Nephron progenitor cell (in vitro differentiated cells): ENCODE measurements at regions not wholly inside any gene's neighbourhood (a gene's known extent, or its start where the extent isn't known, plus 50 kb on each side); places are given as distances from the start of the nearest gene placed in this dataset.

ENCODE experiments used
- DNase-seq: peaks from one replicate; pipeline ENCODE4 v3.0.0; 2021
- H3K27ac Mint-ChIP-seq: 2 replicates; pipeline ENCODE4 v1.8.0; 2021; ENCODE audit warnings: mild to moderate bottlenecking, moderate library complexity, mixed read lengths
- H3K27me3 Mint-ChIP-seq: 2 replicates; pipeline ENCODE4 v1.8.0; 2021; ENCODE audit warnings: mild to moderate bottlenecking, low read depth, mixed read lengths; ENCODE audit not compliant: poor library complexity
- H3K36me3 Mint-ChIP-seq: 2 replicates; pipeline ENCODE4 v1.8.0; 2021; ENCODE audit warnings: low read depth, mixed read lengths
- H3K4me1 Mint-ChIP-seq: 2 replicates; pipeline ENCODE4 v1.8.0; 2021; ENCODE audit warnings: mixed read lengths
- H3K4me3 Mint-ChIP-seq: 2 replicates; pipeline ENCODE4 v1.8.0; 2021; ENCODE audit warnings: mild to moderate bottlenecking, moderate library complexity, mixed read lengths
- H3K9me3 Mint-ChIP-seq: 2 replicates; pipeline ENCODE4 v1.8.0; 2021; ENCODE audit warnings: mild to moderate bottlenecking, moderate library complexity, mixed read lengths
- CTCF ChIP-seq: fragments of 200-600 bp; sonication (generic); IDR thresholded peaks from 2 replicates; pipeline ENCODE4 v1.5.0; 2021; ENCODE audit warnings: antibody characterized with exemption

DNA sequence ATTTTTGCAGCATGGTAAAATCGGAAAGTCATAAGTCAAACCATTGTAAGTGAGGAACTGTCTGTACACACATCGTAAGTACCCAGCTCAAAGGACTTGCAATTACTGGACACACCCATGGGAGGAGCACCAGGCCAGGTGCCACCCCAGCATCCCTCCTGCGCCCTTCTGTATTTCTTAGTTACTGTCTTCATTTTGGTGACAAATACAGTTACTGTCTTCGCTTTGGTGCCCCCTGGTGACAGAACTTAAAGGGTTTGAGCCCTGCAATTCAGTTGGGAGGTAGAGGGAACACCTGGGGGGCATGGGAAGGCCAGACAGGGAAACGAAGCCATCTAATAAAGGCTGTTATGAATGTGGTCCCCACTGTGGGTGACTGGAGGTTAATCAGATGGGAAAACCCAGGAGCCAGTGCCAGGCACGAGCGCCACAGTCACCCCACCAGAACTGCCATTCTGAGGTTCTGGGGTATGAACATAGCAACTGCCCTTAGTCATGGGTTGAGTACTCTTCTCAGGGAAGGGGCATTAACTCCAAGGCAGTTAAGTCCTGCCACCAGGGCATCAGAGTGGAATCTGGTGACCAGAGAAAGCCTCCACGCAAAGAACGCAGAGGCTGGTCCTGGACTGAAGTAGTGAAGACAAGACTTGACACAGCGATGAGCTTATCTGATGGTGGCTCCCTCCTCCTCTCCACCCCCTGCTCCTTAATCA lies 612.9 kb downstream of the PTPRU start:
- H3K4me3 Mint-ChIP-seq = no peak overlapping the region
- H3K27me3 Mint-ChIP-seq = peaks cover 15% of the 10 kb centered on the region
- DNase-seq = peak; percentile 36
- no peak overlapping the region for H3K27ac Mint-ChIP-seq
- TF ChIP-seq CTCF = peak; percentile 36
- peaks cover 13% of the 10 kb centered on the region for H3K4me1 Mint-ChIP-seq
- H3K9me3 Mint-ChIP-seq = peaks cover under 1% of the 10 kb centered on the region
- H3K36me3 Mint-ChIP-seq = no peaks in the 10 kb centered on the region

DNA sequence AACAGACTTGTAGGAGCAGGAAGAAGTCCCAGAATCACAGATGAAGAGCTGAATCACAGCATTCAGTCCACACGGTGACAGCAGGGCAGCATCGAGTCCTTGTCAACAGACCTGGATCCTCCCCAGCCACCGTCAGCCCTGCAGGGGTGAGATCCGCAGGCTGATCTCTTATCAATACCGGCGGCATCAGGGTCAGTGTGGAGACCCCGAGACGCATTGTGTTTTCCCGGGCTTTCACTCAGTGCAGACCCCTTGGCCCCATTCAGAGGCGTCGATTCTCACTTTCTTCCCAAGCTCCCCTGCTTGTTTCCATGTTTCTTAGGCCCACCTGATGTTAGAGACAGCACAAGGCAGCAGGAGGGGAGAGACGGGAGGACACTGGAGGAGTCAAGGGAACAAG lies 609.6 kb downstream of the PTPRU start:
- DNase-seq = no peak
- H3K36me3 Mint-ChIP-seq = no peaks in the 10 kb centered on the region
- no peak overlapping the region for H3K27ac Mint-ChIP-seq
- peaks cover 26% of the 10 kb centered on the region for H3K9me3 Mint-ChIP-seq
- no peak for TF ChIP-seq CTCF
- H3K4me3 Mint-ChIP-seq = no peak overlapping the region
- H3K27me3 Mint-ChIP-seq = peaks cover 11% of the 10 kb centered on the region
- peaks cover 9% of the 10 kb centered on the region for H3K4me1 Mint-ChIP-seq

- peaks cover 9% of the 10 kb centered on the region for H3K27me3 Mint-ChIP-seq
- no peaks in the 10 kb centered on the region for H3K36me3 Mint-ChIP-seq
- peaks cover 1% of the 10 kb centered on the region for H3K4me1 Mint-ChIP-seq
- no peak for TF ChIP-seq CTCF
- H3K27ac Mint-ChIP-seq = no peak overlapping the region
- peaks cover 26% of the 10 kb centered on the region for H3K9me3 Mint-ChIP-seq
- DNase-seq = no peak
- H3K4me3 Mint-ChIP-seq = no peak overlapping the region
These were observed 605.8 kb downstream of the PTPRU start for GRCh38 chr1:29842130-29842529.

DNA sequence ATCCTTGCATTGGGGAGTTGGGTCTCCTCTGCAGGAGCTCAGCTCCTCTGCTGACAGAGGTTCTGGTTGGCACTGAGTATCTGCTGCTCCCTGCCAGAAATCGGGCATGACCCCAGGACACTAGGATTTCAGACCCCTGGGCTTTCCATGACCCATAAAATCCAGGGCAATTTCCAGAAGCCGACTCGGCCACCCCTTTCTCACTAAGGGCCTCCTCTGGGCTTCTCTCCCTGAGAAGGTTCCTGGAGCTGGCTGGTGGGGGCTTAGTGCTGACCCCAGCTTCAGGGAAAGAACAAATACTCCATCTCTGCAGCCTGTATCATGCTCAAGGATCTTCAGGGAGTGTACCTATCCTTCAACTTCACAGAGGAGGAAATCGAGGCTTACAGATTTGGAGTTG lies 603.4 kb downstream of the PTPRU start:
- no peaks in the 10 kb centered on the region for H3K36me3 Mint-ChIP-seq
- H3K27me3 Mint-ChIP-seq = peaks cover 7% of the 10 kb centered on the region
- no peak for DNase-seq
- no peak overlapping the region for H3K4me3 Mint-ChIP-seq
- H3K27ac Mint-ChIP-seq = no peak overlapping the region
- peaks cover 26% of the 10 kb centered on the region for H3K9me3 Mint-ChIP-seq
- H3K4me1 Mint-ChIP-seq = peaks cover 21% of the 10 kb centered on the region
- no peak for TF ChIP-seq CTCF

DNA sequence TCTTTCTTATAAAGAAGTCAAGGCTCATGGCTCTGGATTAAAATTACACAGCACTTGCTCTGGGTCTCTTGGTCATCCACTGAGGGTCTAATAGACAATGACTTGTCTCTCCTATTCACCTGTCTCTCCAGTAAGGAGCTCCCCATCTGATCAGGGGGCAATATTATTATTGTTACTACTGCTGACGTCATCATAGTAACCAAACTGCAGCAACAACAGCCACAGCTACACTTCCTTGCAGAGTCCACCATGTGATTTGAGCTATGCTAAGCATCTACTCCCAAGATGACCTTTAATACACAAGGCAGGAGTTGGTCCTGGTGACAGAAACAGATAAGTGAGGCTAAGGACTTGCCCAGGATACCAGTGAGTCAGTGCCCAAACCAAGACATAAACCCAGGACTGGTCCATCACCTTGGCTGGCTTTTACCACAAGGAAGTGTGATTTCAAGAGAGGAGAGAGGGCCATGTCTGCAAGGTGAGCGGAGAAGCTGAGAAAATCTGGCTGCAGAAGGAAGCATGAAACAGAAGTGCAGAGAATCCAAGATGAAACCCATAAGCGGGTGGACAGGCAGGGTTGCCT lies 602.5 kb downstream of the PTPRU start:
- no peaks in the 10 kb centered on the region for H3K36me3 Mint-ChIP-seq
- no peak for DNase-seq
- TF ChIP-seq CTCF = no peak
- H3K27ac Mint-ChIP-seq = no peak overlapping the region
- peaks cover 22% of the 10 kb centered on the region for H3K9me3 Mint-ChIP-seq
- peaks cover 21% of the 10 kb centered on the region for H3K4me1 Mint-ChIP-seq
- peaks cover 7% of the 10 kb centered on the region for H3K27me3 Mint-ChIP-seq
- no peak overlapping the region for H3K4me3 Mint-ChIP-seq
